ENCODE measurements at regions not wholly inside any gene's neighbourhood (a gene's known extent, or its start where the extent isn't known, plus 50 kb on each side); places are given as distances from the start of the nearest gene placed in this dataset.

- no peak for TF ChIP-seq SIN3A (IDR thresholded peaks at IDR 0.05; ENCODE audit: low read depth, low read length)
Measured at GRCh38 chr20:56801971-56802755, 173.1 kb downstream of the TFAP2C start (continued).

GRCh38 chr20:56802805-56803204 lies 173.7 kb downstream of the TFAP2C start:
- ATAC-seq (no peak), FAIRE-seq (no peak), DNase-seq (ENCODE audit: low read depth, low spot score) (no peak)
- ChIA-PET RAD21 (ENCODE audit: unreplicated experiment) (no interaction called here), POLR2A (no interaction called here), CTCF (no interaction called here), SMC1A (ENCODE audit: uncharacterized antibody, unreplicated experiment) (no interaction called here)
- no peaks in the 10 kb centered on the region for H3K79me2 ChIP-seq (ENCODE audit: control insufficient read depth, insufficient read depth, low read length)
- H3K9ac ChIP-seq (ENCODE audit: control insufficient read depth, insufficient read depth, low read length) = no peak overlapping the region
- intact Hi-C loops (cut with micrococcal nuclease; ENCODE audit: unreplicated experiment) = no loop called here
- H3K27me3 ChIP-seq (replicated peaks in 1 of 2; ENCODE audit: control insufficient read depth in 2 of 2, insufficient read depth in 2 of 2, low read length in 1 of 2) = no peaks in the 10 kb centered on the region; a peak in 1 of 4 replicates
- in situ Hi-C loops (cut with MboI) = no loop called here
- H2AFZ ChIP-seq (ENCODE audit: control insufficient read depth, low read depth, low read length) = no peak overlapping the region
- no peak overlapping the region for H3K4me2 ChIP-seq (ENCODE audit: control insufficient read depth, insufficient read depth)
- H3K36me3 ChIP-seq (ENCODE audit: control insufficient read depth in 2 of 2, insufficient read depth in 2 of 2, low read length in 1 of 2) = no peaks in the 10 kb centered on the region
- no peak overlapping the region for H3K4me3 ChIP-seq
- no peaks in the 10 kb centered on the region for H4K20me1 ChIP-seq (ENCODE audit: control insufficient read depth, insufficient read depth)
- TF ChIP-seq CEBPZ (IDR thresholded peaks at IDR 0.05; ENCODE audit: low read depth, low read length) (no peak), PBX3 (IDR thresholded peaks at IDR 0.05; ENCODE audit: insufficient replicate concordance, low read depth, low read length) (no peak)
- no peak overlapping the region for H3K27ac ChIP-seq (ENCODE audit: control insufficient read depth, insufficient read depth)
- no TSS peak for BruUV-seq (replicated peaks)
- no peaks in the 10 kb centered on the region for H3K9me3 ChIP-seq (replicated peaks; ENCODE audit: control insufficient read depth, insufficient read depth, low read length)
- 54% methylated on average over 20 of the region's 20 CpGs for WGBS (ENCODE audit: insufficient coverage, insufficient replicate concordance, low lambda C conversion rate, missing lambda C conversion rate)
- H3K4me1 ChIP-seq (ENCODE audit: control insufficient read depth, insufficient read depth, low read length) = no peaks in the 10 kb centered on the region
